ENCODE measurements at regions not wholly inside any gene's neighbourhood (a gene's known extent, or its start where the extent isn't known, plus 50 kb on each side); places are given as distances from the start of the nearest gene placed in this dataset.

DNA sequence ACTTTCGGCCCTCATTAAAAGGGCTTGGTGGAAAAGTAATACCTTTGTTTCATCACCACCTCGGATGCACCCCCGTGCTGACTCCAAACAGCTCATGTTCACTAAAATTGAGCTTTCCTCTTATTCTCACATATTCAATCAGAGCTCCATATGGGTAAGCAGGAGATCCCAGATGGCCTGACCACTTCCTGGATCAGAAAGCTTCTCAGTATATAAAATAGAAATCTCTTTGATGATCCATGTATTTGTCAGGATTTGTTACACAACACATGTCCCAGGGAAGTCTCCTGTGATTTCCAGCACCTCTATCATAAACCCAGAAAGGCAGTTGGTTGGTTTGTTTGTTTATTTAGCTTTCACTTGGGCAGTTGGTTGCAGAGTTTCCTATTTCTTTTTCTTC, 402.0 kb downstream of the MLLT3 start:
- no peak for TF ChIP-seq EZH2 (IDR thresholded peaks at IDR 0.05; ENCODE audit: borderline replicate concordance, low read length)
- TF ChIP-seq, protein P1, sequence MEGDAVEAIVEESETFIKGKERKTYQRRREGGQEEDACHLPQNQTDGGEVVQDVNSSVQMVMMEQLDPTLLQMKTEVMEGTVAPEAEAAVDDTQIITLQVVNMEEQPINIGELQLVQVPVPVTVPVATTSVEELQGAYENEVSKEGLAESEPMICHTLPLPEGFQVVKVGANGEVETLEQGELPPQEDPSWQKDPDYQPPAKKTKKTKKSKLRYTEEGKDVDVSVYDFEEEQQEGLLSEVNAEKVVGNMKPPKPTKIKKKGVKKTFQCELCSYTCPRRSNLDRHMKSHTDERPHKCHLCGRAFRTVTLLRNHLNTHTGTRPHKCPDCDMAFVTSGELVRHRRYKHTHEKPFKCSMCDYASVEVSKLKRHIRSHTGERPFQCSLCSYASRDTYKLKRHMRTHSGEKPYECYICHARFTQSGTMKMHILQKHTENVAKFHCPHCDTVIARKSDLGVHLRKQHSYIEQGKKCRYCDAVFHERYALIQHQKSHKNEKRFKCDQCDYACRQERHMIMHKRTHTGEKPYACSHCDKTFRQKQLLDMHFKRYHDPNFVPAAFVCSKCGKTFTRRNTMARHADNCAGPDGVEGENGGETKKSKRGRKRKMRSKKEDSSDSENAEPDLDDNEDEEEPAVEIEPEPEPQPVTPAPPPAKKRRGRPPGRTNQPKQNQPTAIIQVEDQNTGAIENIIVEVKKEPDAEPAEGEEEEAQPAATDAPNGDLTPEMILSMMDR (IDR thresholded peaks at IDR 0.05; ENCODE audit: low read length) = no peak
